T47D (cell line): ENCODE measurements at regions not wholly inside any gene's neighbourhood (a gene's known extent, or its start where the extent isn't known, plus 50 kb on each side); places are given as distances from the start of the nearest gene placed in this dataset.
"Not testable (repeated sequence)": the region's sequence is repeated elsewhere in the genome, so short reads cannot be mapped to it uniquely, and the experiment has no call there.

ENCODE experiments used
- DNase-seq, 2 experiments: peaks; one replicate each; pipeline versions ENCODE4 v3.0.0 to v3.0.0-alpha.2; 2011 to 2012; ENCODE audit warnings: low read depth in 1 of 2, low spot score in 1 of 2
- JUND ChIP-seq: IDR thresholded peaks from 2 replicates; pipeline ENCODE4 v1.6.1; 2012; ENCODE audit warnings: low read depth
- in situ Hi-C: cut with HindIII; loops from 2 replicates; pipeline ENCODE4 v1.10.0; 2016; ENCODE audit warnings: low sequenced_read_pairs, low pct_unique_long_range_greater_than_20kb

DNA sequence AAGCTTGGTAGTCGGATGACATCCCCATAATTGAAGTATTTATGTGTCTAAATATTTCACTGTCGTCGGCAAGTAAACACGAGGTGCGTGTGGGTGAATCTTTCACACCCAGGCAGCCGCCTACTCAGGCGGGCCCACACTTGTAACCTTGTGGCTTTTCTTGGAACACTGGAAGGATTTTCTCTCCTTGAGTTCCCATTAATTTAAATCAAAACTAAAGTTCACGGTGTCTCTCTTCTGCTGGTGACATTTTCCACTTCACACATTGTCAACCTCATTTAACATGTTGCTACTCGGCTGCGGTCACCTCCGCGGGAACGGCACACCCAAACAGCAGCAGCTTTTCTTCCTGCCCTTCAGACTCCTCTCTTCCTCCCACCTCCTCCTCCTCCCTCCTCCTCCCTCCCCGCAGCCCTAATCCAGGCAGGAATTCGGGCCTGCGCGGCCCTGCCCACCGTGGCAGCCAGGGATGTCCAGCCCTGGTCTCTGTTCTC is 336.6 kb downstream of the QKI start:
- in situ Hi-C loops, result no loop called here

DNA sequence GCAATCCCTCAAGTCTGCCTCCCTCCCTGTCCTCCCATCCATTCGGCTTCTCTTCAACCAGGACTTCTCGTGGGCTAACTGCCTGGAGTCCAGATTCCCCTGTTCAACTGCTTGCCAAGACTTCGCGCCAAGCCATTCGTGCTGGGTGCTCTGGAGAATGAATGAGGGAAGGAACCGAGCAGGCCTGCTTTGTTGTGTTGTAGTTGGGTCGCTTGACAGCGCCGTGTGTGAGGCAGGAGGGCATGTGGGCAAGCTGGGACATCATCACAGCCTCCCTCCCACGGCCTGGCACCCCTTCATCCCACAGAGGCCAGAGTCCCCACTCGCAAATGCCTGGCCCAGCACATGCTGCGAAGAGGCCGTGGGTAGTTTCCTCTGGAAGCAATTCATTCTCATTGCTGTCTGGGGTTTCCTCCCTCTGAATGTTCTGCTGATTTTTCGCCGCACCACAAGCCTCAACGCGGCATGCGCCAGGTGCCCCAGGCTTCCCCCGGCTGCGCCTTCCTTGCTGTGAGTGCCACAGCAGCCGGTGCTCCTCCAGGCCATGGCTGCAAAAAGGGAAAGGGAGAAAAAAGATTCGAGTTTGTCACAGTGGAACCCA is 336.0 kb downstream of the QKI start:
- TF ChIP-seq JUND, result no peak
- DNase-seq, result no peak
- in situ Hi-C loops, result no loop called here

More for the DNA sequence above, 336.6 kb downstream of the QKI start:
- DNase-seq, result no peak
- TF ChIP-seq JUND, result no peak

DNA sequence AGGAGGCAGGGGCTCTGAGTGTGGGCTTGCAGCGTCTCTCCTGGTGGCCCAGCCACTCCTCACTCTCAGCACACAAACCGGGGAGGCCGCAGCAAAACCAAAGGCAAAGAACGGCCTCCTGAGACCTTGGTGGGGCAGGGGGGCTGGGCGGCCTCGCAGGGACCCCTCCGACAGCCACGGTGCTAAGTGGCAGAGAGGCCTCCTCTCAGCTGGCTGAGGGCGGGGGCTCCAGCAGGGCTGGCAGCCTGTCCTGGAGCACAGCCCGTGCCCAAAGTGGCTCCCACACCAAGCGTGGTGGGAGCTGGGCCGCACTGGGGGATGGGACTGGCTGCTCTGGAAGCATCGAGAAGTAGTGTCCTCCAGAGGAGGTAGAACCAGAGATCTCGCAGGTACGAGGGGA is 334.4 kb downstream of the QKI start:
- in situ Hi-C loops, result no loop called here

DNA sequence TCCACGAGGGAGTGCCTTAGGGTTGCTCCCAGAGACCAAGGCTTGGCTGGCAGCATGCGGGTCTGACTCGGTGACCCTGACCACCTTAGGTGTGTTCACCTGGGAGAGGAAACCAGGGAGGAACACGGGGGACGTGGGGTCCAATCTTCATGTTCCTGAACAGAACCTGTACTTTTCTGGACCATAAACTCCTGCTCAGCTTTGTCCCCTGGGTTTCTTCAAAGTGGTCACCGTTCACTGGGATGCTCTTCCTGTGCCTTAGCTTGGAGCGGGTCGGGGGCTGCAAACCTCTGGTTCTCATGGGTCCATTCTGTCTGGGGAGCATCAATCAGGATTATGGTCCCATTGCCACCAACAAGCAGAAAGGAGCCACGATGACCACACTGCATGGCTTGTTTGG is 333.5 kb downstream of the QKI start:
- no peak for DNase-seq
- in situ Hi-C loops, result no loop called here
- no peak for TF ChIP-seq JUND

More for the DNA sequence above, 334.4 kb downstream of the QKI start:
- TF ChIP-seq JUND, result no peak
- DNase-seq, result no peak

DNA sequence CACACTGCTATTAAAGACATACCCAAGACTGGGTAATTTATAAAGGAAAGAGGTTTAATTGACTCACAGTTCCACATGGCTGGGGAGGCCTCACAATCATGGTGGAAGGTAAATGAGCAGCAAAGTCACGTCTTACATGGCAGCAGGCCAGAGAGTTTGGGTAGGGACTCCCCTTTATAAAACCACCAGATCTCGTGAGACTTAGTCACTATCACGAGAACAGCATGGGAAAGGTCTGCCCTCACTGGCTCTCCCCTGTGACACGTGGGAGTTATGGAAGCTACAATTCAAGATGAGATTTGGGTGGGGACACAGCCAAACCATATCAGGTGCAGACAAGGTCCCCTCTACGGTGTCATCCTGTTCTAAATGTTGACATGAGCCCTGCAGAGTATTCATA is 332.5 kb downstream of the QKI start:
- DNase-seq, in situ Hi-C loops: not testable (repeated sequence)

DNA sequence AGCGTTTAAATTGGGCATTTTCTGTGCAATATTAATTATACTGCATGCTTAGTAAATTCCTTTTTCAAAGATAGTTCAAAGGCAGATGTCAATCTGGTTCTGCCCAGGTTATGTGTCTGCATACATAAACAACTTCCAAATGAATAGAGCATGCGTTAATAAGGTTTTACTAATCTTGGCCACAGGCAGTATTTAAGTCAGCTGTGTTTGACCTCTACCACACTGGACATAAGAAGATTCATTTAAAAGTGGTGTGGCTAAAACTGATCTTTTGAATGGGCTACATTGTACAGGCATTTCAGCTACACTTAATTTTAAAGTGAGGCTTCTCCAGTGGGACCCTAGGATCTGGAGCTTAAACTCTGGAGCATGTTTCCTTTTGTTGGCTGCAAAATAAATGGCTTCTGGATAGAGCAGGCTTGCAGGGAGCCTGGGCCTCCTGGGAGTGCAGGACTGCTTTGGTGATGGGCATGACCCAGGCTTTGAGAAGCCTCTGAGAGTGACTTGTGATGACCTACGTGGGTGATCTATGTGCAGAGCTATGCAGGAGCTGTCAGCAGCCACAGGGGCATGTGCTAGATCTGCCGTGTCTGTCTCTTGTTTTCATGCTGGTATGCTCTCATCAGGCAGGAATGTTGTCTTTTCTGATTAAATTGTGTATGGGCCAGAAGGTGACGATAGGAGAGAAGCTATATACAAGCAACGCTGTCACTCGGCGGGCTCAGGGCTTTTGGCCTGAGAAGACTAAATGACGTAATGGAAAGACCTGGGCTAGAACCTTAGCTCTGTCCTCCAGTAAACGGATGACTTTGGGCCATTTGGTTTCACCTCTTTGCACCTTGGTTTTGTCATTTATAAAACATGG is 331.2 kb downstream of the QKI start:
- in situ Hi-C loops, result no loop called here
- TF ChIP-seq JUND, result no peak
- no peak for DNase-seq

DNA sequence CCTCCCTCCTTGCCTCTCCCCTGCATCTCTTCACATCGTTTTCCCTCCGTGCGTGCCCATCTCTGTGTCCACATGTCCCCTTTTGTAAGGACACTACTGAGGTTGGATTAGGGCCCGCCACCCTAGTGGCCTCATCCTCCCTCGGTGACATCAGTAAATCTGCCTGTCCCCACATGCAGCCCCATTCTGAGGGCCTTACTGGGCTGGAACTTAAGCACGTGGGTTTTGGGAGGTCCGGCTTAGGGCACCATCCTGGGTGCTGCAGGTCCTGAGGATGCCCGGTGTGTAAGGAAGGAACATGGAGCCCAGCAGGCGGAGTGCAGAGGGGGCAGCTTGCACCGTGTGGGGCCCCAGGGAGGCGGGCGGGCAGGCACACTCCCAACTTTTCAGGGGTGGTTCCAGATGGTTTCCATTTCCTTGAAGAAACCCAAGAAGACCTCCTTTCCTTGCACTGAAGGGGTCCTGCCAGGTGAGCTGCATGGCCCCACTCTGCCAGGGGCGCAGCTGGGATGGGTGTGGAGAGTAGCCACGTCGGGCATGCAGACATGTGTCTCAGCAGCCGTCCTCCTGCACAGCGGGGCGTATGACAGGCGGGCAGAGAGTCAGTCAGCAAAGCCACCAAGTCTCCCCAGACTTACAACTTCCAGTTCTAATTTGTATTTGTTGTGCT is 329.9 kb downstream of the QKI start:
- no peak for DNase-seq
- in situ Hi-C loops, result no loop called here
- no peak for TF ChIP-seq JUND

DNA sequence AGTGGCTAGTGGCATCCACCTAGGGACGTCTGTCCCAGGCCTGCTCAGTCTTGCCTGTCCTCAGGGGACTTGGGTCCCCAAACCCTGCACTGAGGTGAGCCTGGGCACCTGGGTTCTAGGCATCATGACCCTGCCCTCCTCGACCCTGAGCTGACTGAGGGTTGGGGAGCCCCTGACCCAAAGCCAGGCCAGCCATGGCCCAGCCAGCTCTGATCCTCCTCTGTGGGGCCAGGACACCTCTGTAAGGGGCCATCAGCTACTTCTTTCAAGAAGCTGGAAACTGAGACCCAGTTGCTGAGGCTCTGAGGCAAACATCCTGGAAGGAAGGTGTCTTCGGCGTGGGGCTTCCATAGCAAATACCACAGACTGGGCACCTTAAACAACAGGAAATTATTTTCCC is 329.3 kb downstream of the QKI start:
- in situ Hi-C loops, result no loop called here
- DNase-seq, result no peak
- TF ChIP-seq JUND, result no peak

DNA sequence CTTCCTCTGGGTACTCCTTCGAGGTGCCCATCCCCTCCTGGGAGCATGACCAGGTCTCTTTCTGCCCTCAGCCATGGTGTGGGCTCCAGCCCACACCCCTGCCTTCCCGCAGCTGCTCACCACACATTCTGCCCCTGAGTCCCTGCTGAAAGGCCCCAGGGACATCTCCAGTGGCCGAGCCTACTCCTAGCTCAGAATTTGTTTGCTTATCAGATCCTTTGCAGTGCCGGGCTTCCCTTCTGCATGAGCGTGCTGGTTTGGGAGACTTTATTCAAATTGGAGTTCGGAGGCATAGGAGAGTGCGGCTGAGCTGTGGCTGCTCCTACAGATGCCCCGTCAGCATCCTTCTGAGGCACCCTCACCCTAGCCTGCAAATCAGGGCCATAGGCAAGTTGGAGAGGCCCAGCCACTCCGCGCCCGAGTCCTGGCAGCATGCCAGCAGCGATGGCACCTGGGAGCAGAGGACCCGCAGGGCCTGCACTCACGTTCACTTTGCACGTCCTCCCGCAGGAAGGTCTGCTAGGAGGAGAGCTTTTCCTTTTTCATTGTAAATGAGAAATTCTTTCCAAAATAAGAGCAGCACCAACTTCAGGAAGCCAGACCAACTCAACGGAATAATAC is 327.3 kb downstream of the QKI start:
- no peak for DNase-seq
- in situ Hi-C loops, result no loop called here
- TF ChIP-seq JUND, result no peak

DNA sequence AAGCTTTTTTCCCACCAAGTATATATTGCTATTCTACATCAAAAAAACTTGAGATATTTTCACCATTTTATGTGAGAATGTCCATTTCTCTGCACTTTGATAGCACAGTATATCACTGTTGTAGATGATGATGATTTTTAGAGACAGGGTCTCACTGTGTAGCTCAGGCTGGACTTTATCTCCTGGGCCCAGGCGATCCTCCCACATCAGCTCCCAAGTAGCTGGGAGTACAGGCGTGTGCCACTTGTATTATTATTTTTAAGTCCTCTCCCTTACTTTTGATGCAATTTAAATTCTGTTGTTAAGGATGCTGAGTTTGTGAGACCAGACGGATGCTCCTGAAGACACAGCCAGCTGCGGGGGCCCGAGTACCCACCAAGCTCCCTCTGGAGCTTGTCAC is 326.8 kb downstream of the QKI start:
- no peak for TF ChIP-seq JUND
- in situ Hi-C loops, result no loop called here
- no peak for DNase-seq

DNA sequence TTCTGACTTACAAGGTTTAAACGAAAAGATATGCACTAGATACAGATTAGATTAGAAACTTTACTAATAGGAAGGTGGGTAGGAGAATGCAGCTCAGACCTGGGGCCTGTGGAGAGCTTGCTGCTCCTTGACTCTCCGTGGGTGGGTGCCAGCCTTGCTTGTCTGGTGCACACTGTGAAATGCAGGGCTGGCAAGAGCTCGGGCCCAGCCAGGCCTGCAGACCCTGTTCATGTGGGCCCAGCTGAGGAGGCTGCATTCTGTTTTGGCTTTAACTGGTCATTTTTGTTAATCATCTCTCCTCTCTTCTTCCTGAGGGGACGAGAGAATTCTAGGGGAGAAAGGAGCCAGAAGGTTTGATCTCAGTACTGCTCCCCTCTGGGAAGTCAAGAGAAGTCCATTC is 325.4 kb downstream of the QKI start:
- in situ Hi-C loops, result no loop called here
- no peak for DNase-seq
- no peak for TF ChIP-seq JUND

DNA sequence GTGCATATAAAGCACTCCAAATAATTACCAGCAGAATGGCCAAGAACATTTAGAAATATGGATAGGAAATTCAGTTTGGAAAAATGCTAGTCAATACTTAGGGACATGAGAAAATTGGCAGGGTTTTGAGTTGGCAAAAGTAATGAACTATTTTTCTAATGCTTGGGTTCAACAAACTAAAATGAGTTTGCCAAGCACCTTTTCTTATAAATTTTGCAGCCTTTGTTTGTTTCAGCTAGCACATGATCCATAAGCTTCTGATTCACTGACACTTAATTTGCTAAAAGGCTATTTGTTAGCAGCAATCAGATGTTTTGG is 324.8 kb downstream of the QKI start:
- DNase-seq, result no peak
- in situ Hi-C loops, result no loop called here
- TF ChIP-seq JUND, result no peak

DNA sequence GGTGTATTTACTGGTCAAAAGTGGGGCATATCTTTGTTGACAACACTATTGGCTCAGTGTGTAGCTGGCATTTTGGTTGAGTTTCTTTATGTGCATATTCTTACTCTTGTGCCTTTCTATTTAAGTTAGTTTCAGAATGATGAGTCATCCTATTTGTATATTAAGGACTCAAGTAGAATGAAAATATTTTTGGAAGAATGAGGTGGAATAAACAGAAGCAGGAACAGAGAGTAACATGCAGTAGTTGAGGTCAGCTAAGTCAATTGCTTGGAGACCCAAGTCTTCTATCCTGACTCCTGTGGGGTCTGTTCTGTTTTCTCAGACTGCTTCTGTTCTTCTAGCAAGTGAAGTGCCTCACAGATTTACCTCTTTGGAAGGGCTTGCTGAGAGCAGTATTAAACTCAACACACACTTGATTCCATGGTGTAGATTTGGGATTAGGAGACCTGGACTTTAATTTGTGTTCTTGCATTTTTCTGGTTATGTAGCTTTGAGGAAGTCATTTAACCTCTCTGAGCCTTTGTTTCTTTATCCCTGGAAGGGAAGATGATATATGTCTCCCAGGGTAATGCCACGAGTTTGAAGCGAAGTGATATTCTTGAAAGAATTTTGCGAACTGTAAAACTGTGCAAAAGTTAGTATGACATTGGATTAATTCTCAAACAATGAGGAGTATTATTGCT is 324.3 kb downstream of the QKI start:
- DNase-seq, result no peak
- in situ Hi-C loops, result no loop called here
- TF ChIP-seq JUND, result no peak
